H9 (cell line): ENCODE measurements at regions not wholly inside any gene's neighbourhood (a gene's known extent, or its start where the extent isn't known, plus 50 kb on each side); places are given as distances from the start of the nearest gene placed in this dataset.

Source experiments
- DNase-seq: peaks from one replicate; pipeline ENCODE4 v3.0.0-alpha.2; 2017
- H2AFZ ChIP-seq: one replicate; pipeline ENCODE4 v1.6.1; 2013; ENCODE audit warnings: mild to moderate bottlenecking, low read length, control low read depth, moderate library complexity
- H2AK5ac ChIP-seq: 2 replicates; pipeline ENCODE4 v1.6.1; 2013; ENCODE audit warnings: low read length, control low read depth, mixed read lengths; ENCODE audit not compliant: insufficient read length
- H2BK120ac ChIP-seq: one replicate; pipeline ENCODE4 v1.6.1; 2013; ENCODE audit warnings: low read depth, mild to moderate bottlenecking, low read length, control low read depth, inconsistent platforms; ENCODE audit not compliant: poor library complexity, severe bottlenecking
- H2BK12ac ChIP-seq: 2 replicates; pipeline ENCODE4 v1.6.1; 2013; ENCODE audit warnings: low read length, control low read depth, mixed read lengths, low read depth; ENCODE audit not compliant: insufficient read length
- H2BK15ac ChIP-seq: 2 replicates; pipeline ENCODE4 v1.6.1; 2013; ENCODE audit warnings: low read depth, low read length, control low read depth
- H2BK20ac ChIP-seq: one replicate; pipeline ENCODE4 v1.6.1; 2013; ENCODE audit warnings: low read depth, mild to moderate bottlenecking, low read length, control low read depth, inconsistent platforms; ENCODE audit not compliant: poor library complexity, severe bottlenecking
- H2BK5ac ChIP-seq: 2 replicates; pipeline ENCODE4 v1.6.1; 2013; ENCODE audit warnings: low read length, control low read depth, mixed read lengths; ENCODE audit not compliant: insufficient read length
- H3K14ac ChIP-seq: 2 replicates; pipeline ENCODE4 v1.6.1; 2013; ENCODE audit warnings: low read length, control low read depth; ENCODE audit not compliant: insufficient read depth
- H3K18ac ChIP-seq: 2 replicates; pipeline ENCODE4 v1.6.1; 2013; ENCODE audit warnings: low read depth, mild to moderate bottlenecking, mixed read lengths, low read length, control low read depth; ENCODE audit not compliant: insufficient read length
- H3K23ac ChIP-seq: 2 replicates; pipeline ENCODE4 v1.6.1; 2013; ENCODE audit warnings: low read length, control low read depth, mixed read lengths, low read depth; ENCODE audit not compliant: insufficient read length
- H3K23me2 ChIP-seq: 2 replicates; pipeline ENCODE4 v1.6.1; 2013; ENCODE audit warnings: low read depth, mild to moderate bottlenecking, mixed read lengths, low read length, control low read depth; ENCODE audit not compliant: insufficient read length, poor library complexity, severe bottlenecking
- H3K27ac ChIP-seq: 2 replicates; pipeline ENCODE4 v1.5.1; 2013; ENCODE audit warnings: low read length, control low read depth, mixed read lengths, low read depth; ENCODE audit not compliant: insufficient read length
- H3K27me3 ChIP-seq: 2 replicates; pipeline ENCODE4 v1.6.1; 2013; ENCODE audit warnings: low read length, control low read depth, inconsistent platforms; ENCODE audit not compliant: insufficient read depth
- H3K4ac ChIP-seq: 2 replicates; pipeline ENCODE4 v1.6.1; 2013; ENCODE audit warnings: low read depth, mild to moderate bottlenecking, control low read depth, inconsistent platforms, low read length, moderate library complexity
- H3K4me1 ChIP-seq: 2 replicates; pipeline ENCODE4 v1.6.1; 2013; ENCODE audit warnings: low read length, control low read depth, inconsistent platforms; ENCODE audit not compliant: insufficient read depth
- H3K4me2 ChIP-seq: 2 replicates; pipeline ENCODE4 v1.6.1; 2013; ENCODE audit warnings: low read length, control low read depth, mixed read lengths; ENCODE audit not compliant: insufficient read length, insufficient read depth
- H3K56ac ChIP-seq: 2 replicates; pipeline ENCODE4 v1.6.1; 2013; ENCODE audit warnings: low read depth, mild to moderate bottlenecking, mixed read lengths, low read length, control low read depth; ENCODE audit not compliant: insufficient read length
- H3K79me1 ChIP-seq: 2 replicates; pipeline ENCODE4 v1.6.1; 2013; ENCODE audit warnings: low read depth, mild to moderate bottlenecking, moderate library complexity, low read length, control low read depth, inconsistent platforms; ENCODE audit not compliant: insufficient read depth, poor library complexity, severe bottlenecking
- H3K79me2 ChIP-seq: 2 replicates; pipeline ENCODE4 v1.6.1; 2013; ENCODE audit warnings: low read length, control low read depth, inconsistent platforms; ENCODE audit not compliant: insufficient read depth
- H3K9ac ChIP-seq: 2 replicates; pipeline ENCODE4 v1.6.1; 2013; ENCODE audit warnings: low read length, control low read depth, mixed read lengths; ENCODE audit not compliant: insufficient read length; ENCODE audit errors: extremely low read depth
- H3K9me3 ChIP-seq: one replicate; pipeline ENCODE4 v1.6.1; 2013; ENCODE audit warnings: low read depth, low read length, inconsistent platforms; ENCODE audit not compliant: control insufficient read depth
- H3T11ph ChIP-seq: one replicate; pipeline ENCODE4 v1.6.1; 2013; ENCODE audit warnings: mild to moderate bottlenecking, low read length, control low read depth, inconsistent platforms
- H4K20me1 ChIP-seq: one replicate; pipeline ENCODE4 v1.6.1; 2013; ENCODE audit not compliant: control insufficient read depth, insufficient read length, insufficient read depth
- H4K5ac ChIP-seq: 2 replicates; pipeline ENCODE4 v1.6.1; 2013; ENCODE audit warnings: low read depth, mild to moderate bottlenecking, mixed read lengths, low read length, control low read depth; ENCODE audit not compliant: insufficient read length
- H4K8ac ChIP-seq: replicated peaks from 2 replicates; pipeline ENCODE4 v1.6.1; 2013; ENCODE audit warnings: low read length, control low read depth, mixed read lengths, low read depth; ENCODE audit not compliant: insufficient read length
- H4K91ac ChIP-seq: 2 replicates; pipeline ENCODE4 v1.6.1; 2013; ENCODE audit warnings: low read depth, mild to moderate bottlenecking, moderate library complexity, mixed read lengths, low read length, control low read depth; ENCODE audit not compliant: insufficient read length
- H3K27ac Mint-ChIP-seq, 3 experiments: 2 replicates in 2 of 3; 3 replicates in 1 of 3; pipeline ENCODE4 v1.8.0; 2020 to 2021; ENCODE audit warnings: mixed read lengths in 3 of 3, mild to moderate bottlenecking in 1 of 3, moderate library complexity in 1 of 3
- H3K27me3 Mint-ChIP-seq: 2 replicates; pipeline ENCODE4 v1.8.0; 2021; ENCODE audit warnings: low read depth, mild to moderate bottlenecking, moderate library complexity, mixed read lengths
- H3K36me3 Mint-ChIP-seq, 3 experiments: 2 replicates in 2 of 3; 3 replicates in 1 of 3; pipeline ENCODE4 v1.8.0; 2020 to 2021; ENCODE audit warnings: low read depth in 3 of 3, mixed read lengths in 3 of 3; ENCODE audit not compliant: insufficient read depth in 1 of 3
- H3K4me1 Mint-ChIP-seq, 2 experiments: 2 replicates each; pipeline ENCODE4 v1.8.0; 2020; ENCODE audit warnings: mixed read lengths in 2 of 2
- H3K4me3 Mint-ChIP-seq, 2 experiments: 2 replicates in 1 of 2; 3 replicates in 1 of 2; pipeline ENCODE4 v1.8.0; 2020 to 2021; ENCODE audit warnings: mild to moderate bottlenecking in 2 of 2, mixed read lengths in 2 of 2, moderate library complexity in 1 of 2
- H3K9me3 Mint-ChIP-seq, 2 experiments: 2 replicates in 1 of 2; 3 replicates in 1 of 2; pipeline ENCODE4 v1.8.0; 2020; ENCODE audit warnings: mild to moderate bottlenecking in 2 of 2, mixed read lengths in 2 of 2, moderate library complexity in 1 of 2
- CTCF ChIP-seq: fragments of 200-600 bp; sonication (generic); conservative IDR thresholded peaks from 3 replicates; pipeline ENCODE4 v1.8.0; 2021; ENCODE audit warnings: antibody characterized with exemption, mild to moderate bottlenecking
- WGBS: extraction: QIAGEN DNeasy Blood & Tissue Kit; methylation state at CpG from one replicate; pipeline ENCODE4 v1.1.7; 2013; ENCODE audit warnings: missing lambda C conversion rate, low lambda C conversion rate, mixed read lengths; ENCODE audit not compliant: insufficient read length; ENCODE audit errors: extremely low coverage; 5-methylcytosine and 5-hydroxymethylcytosine counted together

- no peaks in the 10 kb centered on the region for H3K79me2 ChIP-seq
- no peak overlapping the region for H3T11ph ChIP-seq
- no peak for TF ChIP-seq CTCF
- no peak overlapping the region for H2BK12ac ChIP-seq
- H3K4me1 ChIP-seq: no peaks in the 10 kb centered on the region
- no peak overlapping the region for H3K14ac ChIP-seq
- Mint-ChIP-seq H3K9me3 (no peaks in the 10 kb centered on the region), H3K36me3 (no peaks in the 10 kb centered on the region; a peak in 1 of 7 replicates), H3K4me1 (no peaks in the 10 kb centered on the region; a peak in 1 of 4 replicates), H3K27me3 (peaks cover 2% of the 10 kb centered on the region; the same call in 1 of the 2 replicates), H3K27ac (no peak overlapping the region), H3K4me3 (no peak overlapping the region)
- H3K4ac ChIP-seq: no peak overlapping the region
- no peak overlapping the region for H2AFZ ChIP-seq
- no peak overlapping the region for H4K5ac ChIP-seq
- no peaks in the 10 kb centered on the region for H4K20me1 ChIP-seq
- H3K23ac ChIP-seq: no peak overlapping the region
- no peak overlapping the region for H4K91ac ChIP-seq
- no peaks in the 10 kb centered on the region for H3K79me1 ChIP-seq
- H3K4me2 ChIP-seq: no peak overlapping the region
- no peak overlapping the region for H4K8ac ChIP-seq
- H2AK5ac ChIP-seq: no peak overlapping the region
- DNase-seq: no peak
- no peak overlapping the region for H2BK15ac ChIP-seq
- no peak overlapping the region for H2BK120ac ChIP-seq
- no peak overlapping the region for H3K27ac ChIP-seq
- no peak overlapping the region for H3K18ac ChIP-seq
- H3K23me2 ChIP-seq: no peaks in the 10 kb centered on the region
- WGBS: no CpG with 5 or more reads among the region's 5 CpGs
- no peaks in the 10 kb centered on the region for H3K27me3 ChIP-seq
- no peak overlapping the region for H2BK5ac ChIP-seq
- no peak overlapping the region for H2BK20ac ChIP-seq
- H3K9me3 ChIP-seq: no peaks in the 10 kb centered on the region
- H3K9ac ChIP-seq: no peak overlapping the region
- no peak overlapping the region for H3K56ac ChIP-seq
Observed at GRCh38 chr4:136328131-136328530, 1204.2 kb downstream of the PCDH18 start.
